ENCODE measurements at regions not wholly inside any gene's neighbourhood (a gene's known extent, or its start where the extent isn't known, plus 50 kb on each side); places are given as distances from the start of the nearest gene placed in this dataset.

DNA sequence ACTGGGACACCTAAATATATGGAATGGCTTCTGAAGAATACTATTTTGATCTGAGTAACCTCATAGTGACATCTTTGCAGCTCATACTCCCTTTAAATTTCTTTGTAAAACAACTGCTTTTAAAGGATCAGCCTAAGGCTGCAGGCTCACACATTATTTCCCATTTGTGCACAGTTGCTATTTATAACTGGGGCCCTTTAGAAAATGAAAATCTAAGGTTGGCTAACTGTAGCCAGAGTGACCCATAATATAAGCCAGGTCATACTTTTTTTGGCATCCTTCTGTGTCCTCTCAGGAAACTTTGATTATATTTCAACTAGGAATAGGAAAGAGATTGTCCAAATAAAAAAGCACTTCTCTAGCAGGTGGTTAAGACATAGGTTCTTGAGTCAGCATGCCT is 123.6 kb upstream of the RASGEF1B start:
- TF ChIP-seq, protein P1, sequence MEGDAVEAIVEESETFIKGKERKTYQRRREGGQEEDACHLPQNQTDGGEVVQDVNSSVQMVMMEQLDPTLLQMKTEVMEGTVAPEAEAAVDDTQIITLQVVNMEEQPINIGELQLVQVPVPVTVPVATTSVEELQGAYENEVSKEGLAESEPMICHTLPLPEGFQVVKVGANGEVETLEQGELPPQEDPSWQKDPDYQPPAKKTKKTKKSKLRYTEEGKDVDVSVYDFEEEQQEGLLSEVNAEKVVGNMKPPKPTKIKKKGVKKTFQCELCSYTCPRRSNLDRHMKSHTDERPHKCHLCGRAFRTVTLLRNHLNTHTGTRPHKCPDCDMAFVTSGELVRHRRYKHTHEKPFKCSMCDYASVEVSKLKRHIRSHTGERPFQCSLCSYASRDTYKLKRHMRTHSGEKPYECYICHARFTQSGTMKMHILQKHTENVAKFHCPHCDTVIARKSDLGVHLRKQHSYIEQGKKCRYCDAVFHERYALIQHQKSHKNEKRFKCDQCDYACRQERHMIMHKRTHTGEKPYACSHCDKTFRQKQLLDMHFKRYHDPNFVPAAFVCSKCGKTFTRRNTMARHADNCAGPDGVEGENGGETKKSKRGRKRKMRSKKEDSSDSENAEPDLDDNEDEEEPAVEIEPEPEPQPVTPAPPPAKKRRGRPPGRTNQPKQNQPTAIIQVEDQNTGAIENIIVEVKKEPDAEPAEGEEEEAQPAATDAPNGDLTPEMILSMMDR (IDR thresholded peaks at IDR 0.05; ENCODE audit: control extremely low read depth in 1 of 3, insufficient read depth in 1 of 3, low read depth in 1 of 3, low read length in 3 of 3) = no peak
- TF ChIP-seq JUN (IDR thresholded peaks at IDR 0.05; ENCODE audit: low read depth, low read length) (no peak), CBX5 (IDR thresholded peaks at IDR 0.05; ENCODE audit: low read depth, low read length) (no peak), EZH2 (IDR thresholded peaks at IDR 0.05; ENCODE audit: low read depth, low read length, severe bottlenecking) (no peak), POLR2AphosphoS5 (IDR thresholded peaks at IDR 0.05; ENCODE audit: low read depth, low read length) (no peak), JUND (IDR thresholded peaks at IDR 0.05; ENCODE audit: low read length) (no peak), ASH2L (IDR thresholded peaks at IDR 0.05; ENCODE audit: low read length) (no peak), SUZ12 (IDR thresholded peaks at IDR 0.05; ENCODE audit: low read length) (no peak), SIN3A (conservative IDR thresholded peaks at IDR 0.05 in 1 of 2, IDR thresholded peaks at IDR 0.05 in 1 of 2; ENCODE audit: low read depth in 1 of 2, low read length in 2 of 2) (no peak), POLR2A (IDR thresholded peaks at IDR 0.05; ENCODE audit: control extremely low read depth in 1 of 2, low read depth in 2 of 2, low read length in 2 of 2) (no peak)
- TF ChIP-seq, protein P2, sequence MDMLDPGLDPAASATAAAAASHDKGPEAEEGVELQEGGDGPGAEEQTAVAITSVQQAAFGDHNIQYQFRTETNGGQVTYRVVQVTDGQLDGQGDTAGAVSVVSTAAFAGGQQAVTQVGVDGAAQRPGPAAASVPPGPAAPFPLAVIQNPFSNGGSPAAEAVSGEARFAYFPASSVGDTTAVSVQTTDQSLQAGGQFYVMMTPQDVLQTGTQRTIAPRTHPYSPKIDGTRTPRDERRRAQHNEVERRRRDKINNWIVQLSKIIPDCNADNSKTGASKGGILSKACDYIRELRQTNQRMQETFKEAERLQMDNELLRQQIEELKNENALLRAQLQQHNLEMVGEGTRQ (IDR thresholded peaks at IDR 0.05; ENCODE audit: low read length) = no peak
- TF ChIP-seq, protein P3, sequence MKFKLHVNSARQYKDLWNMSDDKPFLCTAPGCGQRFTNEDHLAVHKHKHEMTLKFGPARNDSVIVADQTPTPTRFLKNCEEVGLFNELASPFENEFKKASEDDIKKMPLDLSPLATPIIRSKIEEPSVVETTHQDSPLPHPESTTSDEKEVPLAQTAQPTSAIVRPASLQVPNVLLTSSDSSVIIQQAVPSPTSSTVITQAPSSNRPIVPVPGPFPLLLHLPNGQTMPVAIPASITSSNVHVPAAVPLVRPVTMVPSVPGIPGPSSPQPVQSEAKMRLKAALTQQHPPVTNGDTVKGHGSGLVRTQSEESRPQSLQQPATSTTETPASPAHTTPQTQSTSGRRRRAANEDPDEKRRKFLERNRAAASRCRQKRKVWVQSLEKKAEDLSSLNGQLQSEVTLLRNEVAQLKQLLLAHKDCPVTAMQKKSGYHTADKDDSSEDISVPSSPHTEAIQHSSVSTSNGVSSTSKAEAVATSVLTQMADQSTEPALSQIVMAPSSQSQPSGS (IDR thresholded peaks at IDR 0.05; ENCODE audit: low read length) = no peak

All from H1 (cell line).